ENCODE measurements at regions not wholly inside any gene's neighbourhood (a gene's known extent, or its start where the extent isn't known, plus 50 kb on each side); places are given as distances from the start of the nearest gene placed in this dataset.

GRCh38 chr20:57811374-57812020, 101.7 kb upstream of the PMEPA1 start:
- H3K27ac ChIP-seq (ENCODE audit: low read length): no peak overlapping the region
- peaks cover 68% of the 10 kb centered on the region for H3K27me3 ChIP-seq (ENCODE audit: low read depth, low read length)
- TF ChIP-seq EZH2phosphoT487 (IDR thresholded peaks at IDR 0.05; ENCODE audit: low read depth): no peak
- TF ChIP-seq, protein P1, sequence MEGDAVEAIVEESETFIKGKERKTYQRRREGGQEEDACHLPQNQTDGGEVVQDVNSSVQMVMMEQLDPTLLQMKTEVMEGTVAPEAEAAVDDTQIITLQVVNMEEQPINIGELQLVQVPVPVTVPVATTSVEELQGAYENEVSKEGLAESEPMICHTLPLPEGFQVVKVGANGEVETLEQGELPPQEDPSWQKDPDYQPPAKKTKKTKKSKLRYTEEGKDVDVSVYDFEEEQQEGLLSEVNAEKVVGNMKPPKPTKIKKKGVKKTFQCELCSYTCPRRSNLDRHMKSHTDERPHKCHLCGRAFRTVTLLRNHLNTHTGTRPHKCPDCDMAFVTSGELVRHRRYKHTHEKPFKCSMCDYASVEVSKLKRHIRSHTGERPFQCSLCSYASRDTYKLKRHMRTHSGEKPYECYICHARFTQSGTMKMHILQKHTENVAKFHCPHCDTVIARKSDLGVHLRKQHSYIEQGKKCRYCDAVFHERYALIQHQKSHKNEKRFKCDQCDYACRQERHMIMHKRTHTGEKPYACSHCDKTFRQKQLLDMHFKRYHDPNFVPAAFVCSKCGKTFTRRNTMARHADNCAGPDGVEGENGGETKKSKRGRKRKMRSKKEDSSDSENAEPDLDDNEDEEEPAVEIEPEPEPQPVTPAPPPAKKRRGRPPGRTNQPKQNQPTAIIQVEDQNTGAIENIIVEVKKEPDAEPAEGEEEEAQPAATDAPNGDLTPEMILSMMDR (IDR thresholded peaks at IDR 0.05; ENCODE audit: low read depth, low read length): no peak

DNA sequence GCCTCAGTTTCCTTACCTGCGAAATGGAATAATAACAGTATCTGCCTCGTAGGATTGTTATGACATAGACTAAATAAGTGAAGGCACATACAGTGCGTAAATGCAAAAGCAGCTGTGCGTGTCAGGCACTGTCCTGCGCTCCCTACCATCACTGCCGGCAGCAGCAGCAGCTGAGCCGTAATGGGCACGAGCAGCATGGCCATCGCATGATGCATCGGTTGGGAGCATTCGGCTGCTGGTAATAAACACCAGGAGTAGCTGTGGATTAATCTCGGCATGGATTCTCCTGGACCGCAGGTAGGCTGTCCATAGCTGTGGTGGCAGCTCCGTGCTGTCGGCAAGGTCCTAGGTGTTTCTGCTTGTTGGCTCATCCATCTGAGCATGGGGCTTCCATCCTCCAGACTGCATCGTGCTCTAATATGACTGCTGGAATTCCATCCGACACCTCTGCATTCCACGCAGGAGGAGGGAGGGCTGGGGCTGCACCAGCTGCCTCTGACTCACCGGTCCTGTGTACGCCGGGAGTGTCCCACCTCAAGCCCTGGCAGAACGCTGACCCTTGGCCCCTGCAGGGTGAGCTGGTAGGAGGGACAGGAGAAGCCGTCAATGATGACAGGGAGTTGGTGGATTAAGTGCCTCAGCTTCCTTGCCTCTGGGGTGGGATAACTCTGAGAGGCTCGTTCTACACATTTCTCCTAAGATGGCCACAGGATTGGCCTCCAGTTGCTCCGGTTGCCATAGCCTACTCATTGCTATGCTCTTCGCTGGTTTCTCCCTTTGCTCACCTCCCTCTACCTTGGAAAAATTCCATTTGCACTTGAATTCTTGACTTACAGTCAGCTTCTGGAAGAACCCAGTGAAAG, 100.9 kb upstream of the PMEPA1 start:
- Histone ChIP-seq H3K9me3 (ENCODE audit: insufficient read depth, low read length) (no peaks in the 10 kb centered on the region), H3K4me1 (ENCODE audit: low read length) (no peaks in the 10 kb centered on the region), H3K27me3 (ENCODE audit: low read depth, low read length) (peaks cover 68% of the 10 kb centered on the region), H4K20me1 (ENCODE audit: insufficient read depth, low read length) (no peaks in the 10 kb centered on the region), H3K79me2 (ENCODE audit: low read length) (no peaks in the 10 kb centered on the region), H2AFZ (ENCODE audit: low read depth, low read length) (no peak overlapping the region), H3K9ac (ENCODE audit: low read length) (no peak overlapping the region), H3K27ac (ENCODE audit: low read length) (no peak overlapping the region), H3K4me3 (ENCODE audit: low read length) (no peak overlapping the region), H3K4me2 (ENCODE audit: low read length) (no peak overlapping the region), H3K36me3 (replicated peaks; ENCODE audit: low read depth, low read length) (no peaks in the 10 kb centered on the region)
- no peak for TF ChIP-seq EZH2phosphoT487 (IDR thresholded peaks at IDR 0.05; ENCODE audit: low read depth)
- TF ChIP-seq, protein P1 (IDR thresholded peaks at IDR 0.05; ENCODE audit: low read depth, low read length): no peak

More at GRCh38 chr20:57811374-57812020, 101.7 kb upstream of the PMEPA1 start:
- Histone ChIP-seq H3K9me3 (ENCODE audit: insufficient read depth, low read length) (no peaks in the 10 kb centered on the region), H3K4me3 (ENCODE audit: low read length) (no peak overlapping the region), H2AFZ (ENCODE audit: low read depth, low read length) (no peak overlapping the region), H3K79me2 (ENCODE audit: low read length) (no peaks in the 10 kb centered on the region), H3K36me3 (replicated peaks; ENCODE audit: low read depth, low read length) (no peaks in the 10 kb centered on the region), H3K9ac (ENCODE audit: low read length) (no peak overlapping the region), H4K20me1 (ENCODE audit: insufficient read depth, low read length) (no peaks in the 10 kb centered on the region), H3K4me1 (ENCODE audit: low read length) (no peaks in the 10 kb centered on the region), H3K4me2 (ENCODE audit: low read length) (no peak overlapping the region)

DNA sequence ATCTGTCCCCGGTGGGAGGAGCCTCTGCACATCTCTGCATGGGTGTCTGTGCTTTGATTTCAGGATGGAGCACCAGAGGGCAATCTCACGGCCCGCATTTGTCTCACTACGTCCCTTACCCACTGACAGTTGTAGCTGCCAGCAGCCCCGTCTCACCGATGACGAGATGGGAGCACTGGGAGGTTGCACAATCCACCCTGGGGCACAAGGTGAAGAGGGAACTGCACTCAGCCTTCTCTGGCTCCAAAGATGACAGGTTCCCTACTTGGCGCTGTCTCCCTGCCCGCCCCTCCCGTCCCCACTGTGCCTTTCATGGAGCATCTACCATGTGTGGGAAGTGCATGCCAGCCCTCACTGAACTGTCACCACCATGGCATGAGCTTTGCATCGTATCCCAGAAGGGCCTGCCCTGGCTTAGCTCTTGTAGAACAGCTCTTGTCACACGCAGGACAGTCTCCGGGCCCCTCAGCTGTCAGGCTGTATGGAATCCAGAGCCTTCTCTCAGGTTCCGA, 99.9 kb upstream of the PMEPA1 start:
- TF ChIP-seq, protein P1 (IDR thresholded peaks at IDR 0.05; ENCODE audit: low read depth, low read length): no peak
- TF ChIP-seq EZH2phosphoT487 (IDR thresholded peaks at IDR 0.05; ENCODE audit: low read depth): no peak
- H3K79me2 ChIP-seq (ENCODE audit: low read length): no peaks in the 10 kb centered on the region

DNA sequence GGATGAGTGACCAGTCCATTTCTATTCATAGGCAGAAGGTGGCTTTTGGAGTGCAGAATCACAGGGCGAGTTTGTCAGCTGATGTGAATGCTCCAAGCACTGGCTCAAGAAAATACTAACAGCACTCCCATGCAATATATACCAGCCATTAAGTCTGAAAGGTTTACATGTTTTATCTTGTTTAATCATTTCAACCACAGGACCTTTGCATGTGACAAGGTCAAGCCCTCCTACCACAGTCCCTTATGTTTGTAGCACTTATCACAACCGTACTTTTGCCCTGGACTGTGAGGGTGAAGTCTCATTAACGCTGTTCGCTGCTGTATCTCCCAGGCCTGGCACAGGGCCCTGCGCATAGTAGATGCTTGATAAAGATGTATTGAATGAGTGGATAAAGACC, 99.3 kb upstream of the PMEPA1 start:
- Histone ChIP-seq H3K4me1 (ENCODE audit: low read length) (no peaks in the 10 kb centered on the region), H3K9ac (ENCODE audit: low read length) (no peak overlapping the region), H3K4me3 (ENCODE audit: low read length) (no peak overlapping the region), H3K36me3 (replicated peaks; ENCODE audit: low read depth, low read length) (no peaks in the 10 kb centered on the region), H3K4me2 (ENCODE audit: low read length) (no peak overlapping the region), H3K79me2 (ENCODE audit: low read length) (no peaks in the 10 kb centered on the region), H3K27me3 (ENCODE audit: low read depth, low read length) (peaks cover 66% of the 10 kb centered on the region), H3K9me3 (ENCODE audit: insufficient read depth, low read length) (no peaks in the 10 kb centered on the region), H3K27ac (ENCODE audit: low read length) (no peak overlapping the region), H4K20me1 (ENCODE audit: insufficient read depth, low read length) (no peaks in the 10 kb centered on the region), H2AFZ (ENCODE audit: low read depth, low read length) (no peak overlapping the region)
- TF ChIP-seq EZH2phosphoT487 (IDR thresholded peaks at IDR 0.05; ENCODE audit: low read depth): no peak
- TF ChIP-seq, protein P1 (IDR thresholded peaks at IDR 0.05; ENCODE audit: low read depth, low read length): no peak

More for the DNA sequence above, 99.9 kb upstream of the PMEPA1 start:
- H3K27ac ChIP-seq (ENCODE audit: low read length): no peak overlapping the region
- H3K9me3 ChIP-seq (ENCODE audit: insufficient read depth, low read length): no peaks in the 10 kb centered on the region
- no peak overlapping the region for H2AFZ ChIP-seq (ENCODE audit: low read depth, low read length)
- no peaks in the 10 kb centered on the region for H3K36me3 ChIP-seq (replicated peaks; ENCODE audit: low read depth, low read length)
- no peaks in the 10 kb centered on the region for H4K20me1 ChIP-seq (ENCODE audit: insufficient read depth, low read length)
- no peak overlapping the region for H3K4me3 ChIP-seq (ENCODE audit: low read length)
- H3K4me2 ChIP-seq (ENCODE audit: low read length): no peak overlapping the region
- no peaks in the 10 kb centered on the region for H3K4me1 ChIP-seq (ENCODE audit: low read length)
- peaks cover 66% of the 10 kb centered on the region for H3K27me3 ChIP-seq (ENCODE audit: low read depth, low read length)
- H3K9ac ChIP-seq (ENCODE audit: low read length): no peak overlapping the region
